K562 (cell line): ENCODE measurements at regions not wholly inside any gene's neighbourhood (a gene's known extent, or its start where the extent isn't known, plus 50 kb on each side); places are given as distances from the start of the nearest gene placed in this dataset.
"Not testable (repeated sequence)": the region's sequence is repeated elsewhere in the genome, so short reads cannot be mapped to it uniquely, and the experiment has no call there.

ENCODE experiments used
- ATAC-seq: fragments of 200-7000 bp; cut with Tn5 transposase; 3 replicates; pipeline ENCODE4 v1.9.1; 2020; ENCODE audit warnings: moderate library complexity
- BruUV-seq: library from RNA; stranded (reverse); fragments of 400-500 nt; replicated peaks from 2 replicates; lab custom pipeline; 2021; lab: Mats Ljungman, UMichigan
- CTCF ChIA-PET: fragments of 300-600 bp; formaldehyde crosslinking; extraction: SDS; loops from one replicate; lab custom pipeline; 2021; ENCODE audit warnings: low intra/inter-chr PET ratio; lab: Yijun Ruan, JAX
- POLR2A ChIA-PET: fragments of 300-600, 350-650 bp; sonication (Branson Sonifier 250); formaldehyde crosslinking; extraction: SDS; loops from one replicate; lab custom pipeline; 2021; ENCODE audit warnings: antibody characterized with exemption, inconsistent platforms; lab: Yijun Ruan, JAX
- DNase-seq, 4 experiments: peaks; one replicate each; pipeline versions ENCODE4 v3.0.0 to v3.0.0-alpha.2; 2011 to 2018; ENCODE audit warnings: low spot score in 3 of 4, mixed read lengths in 3 of 4; ENCODE audit errors: extremely low read depth in 1 of 4
- FAIRE-seq: peaks from 2 replicates; lab custom pipeline; 2011; peaks lifted over from hg19 to GRCh38; lab: Jason Lieb, UNC
- H2AFZ ChIP-seq: 2 replicates; pipeline ENCODE4 v1.6.0; 2011; ENCODE audit warnings: low read depth, low read length, control low read depth, inconsistent platforms
- H3K27ac ChIP-seq: fragments of 200-600 bp; 3 replicates; pipeline ENCODE4 v1.8.0; 2011; ENCODE audit warnings: low read depth, mild to moderate bottlenecking, control low read depth, inconsistent platforms, low read length, moderate library complexity, mixed read lengths; ENCODE audit errors: extremely low read depth
- H3K27me3 ChIP-seq, 2 experiments: fragments of 300-600 bp in 1 of 2; 2 replicates in 1 of 2; 3 replicates in 1 of 2; pipeline versions ENCODE4 v1.6.0 to v1.8.0; 2011; ENCODE audit warnings: inconsistent platforms in 2 of 2, low read length in 2 of 2, mild to moderate bottlenecking in 1 of 2, mixed read lengths in 1 of 2, moderate library complexity in 1 of 2; ENCODE audit not compliant: control insufficient read depth in 2 of 2, insufficient read depth in 2 of 2
- H3K36me3 ChIP-seq: fragments of 300-600 bp; 3 replicates; pipeline ENCODE4 v1.8.0; 2011; ENCODE audit warnings: mild to moderate bottlenecking, low read length, inconsistent platforms; ENCODE audit not compliant: control insufficient read depth, insufficient read depth
- H3K4me1 ChIP-seq, 2 experiments: fragments of 200-600 bp in 1 of 2; replicated peaks in 1 of 2; 2 replicates in 1 of 2; 3 replicates in 1 of 2; pipeline versions ENCODE4 v1.5.1 to v1.8.0; 2011; ENCODE audit warnings: inconsistent platforms in 2 of 2, low read length in 2 of 2, mild to moderate bottlenecking in 1 of 2, mixed read lengths in 1 of 2, moderate library complexity in 1 of 2; ENCODE audit not compliant: control insufficient read depth in 2 of 2, insufficient read depth in 2 of 2
- H3K4me2 ChIP-seq: 2 replicates; pipeline ENCODE4 v1.6.1; 2011; ENCODE audit warnings: low read length, control low read depth, inconsistent platforms, mixed read lengths; ENCODE audit not compliant: insufficient read depth
- H3K4me3 ChIP-seq: fragments of 200-600 bp; sonication (generic), shearing (Covaris generic); 2 replicates; pipeline ENCODE4 v1.5.1; 2016; ENCODE audit warnings: control low read depth, inconsistent platforms
- H3K79me2 ChIP-seq: fragments of 200-600 bp; 3 replicates; pipeline ENCODE4 v1.8.0; 2011; ENCODE audit warnings: low read length, inconsistent platforms; ENCODE audit not compliant: control insufficient read depth, insufficient read depth
- H3K9ac ChIP-seq, 2 experiments: 2 replicates each; pipeline versions ENCODE4 v1.6.0 to v1.6.1; 2011; ENCODE audit warnings: low read depth in 2 of 2, low read length in 2 of 2, control low read depth in 1 of 2, inconsistent platforms in 1 of 2, mild to moderate bottlenecking in 1 of 2, mixed read lengths in 1 of 2; ENCODE audit not compliant: insufficient read depth in 1 of 2
- H3K9me1 ChIP-seq: one replicate; pipeline ENCODE4 v1.6.0; 2011; ENCODE audit warnings: inconsistent platforms, mild to moderate bottlenecking, low read length, moderate library complexity; ENCODE audit not compliant: control insufficient read depth, insufficient read depth
- H3K9me3 ChIP-seq: replicated peaks from 2 replicates; pipeline ENCODE4 v1.5.1; 2011; ENCODE audit warnings: low read depth, low read length, inconsistent platforms; ENCODE audit not compliant: control insufficient read depth, insufficient read depth
- H4K20me1 ChIP-seq: replicated peaks from 2 replicates; pipeline ENCODE4 v1.6.1; 2011; ENCODE audit warnings: low read length, inconsistent platforms, mixed read lengths; ENCODE audit not compliant: control insufficient read depth, insufficient read depth
- CBFA2T2 ChIP-seq: fragments of 450-650 bp; conservative IDR thresholded peaks from 2 replicates; pipeline ENCODE4 v1.6.1; 2017; ENCODE audit warnings: mild to moderate bottlenecking
- RAD51 ChIP-seq: fragments of 450-650 bp; IDR thresholded peaks from 2 replicates; pipeline ENCODE4 v1.7.1; 2016; ENCODE audit warnings: low read depth, mild to moderate bottlenecking, borderline replicate concordance
- TFE3 ChIP-seq: fragments of 450-650 bp; formaldehyde crosslinking; IDR thresholded peaks from 2 replicates; pipeline ENCODE4 v1.4.0; 2020; ENCODE audit warnings: mild to moderate bottlenecking, mixed read lengths
- TOE1 ChIP-seq, 2 experiments: fragments of 450-650 bp in 1 of 2; sonication (generic) in 1 of 2; formaldehyde crosslinking in 1 of 2; IDR thresholded peaks; 2 replicates each; pipeline versions ENCODE4 v1.7.1 to v1.8.0; 2016 to 2022; ENCODE audit warnings: borderline replicate concordance in 2 of 2, mild to moderate bottlenecking in 2 of 2, antibody characterized with exemption in 1 of 2, inconsistent platforms in 1 of 2, low read depth in 1 of 2, missing genetic modification reagents in 1 of 2, moderate library complexity in 1 of 2
- WGBS: fragments of 100-300 bp; shearing (Covaris generic); methylation state at CpG from one replicate; pipeline ENCODE4 v1.1.6; 2016; ENCODE audit warnings: low coverage, mixed read lengths; ENCODE audit not compliant: insufficient coverage; ENCODE audit errors: missing lambda C conversion rate; 5-methylcytosine and 5-hydroxymethylcytosine counted together
- in situ Hi-C: fragments of 300-500 bp; cut with MboI; formaldehyde crosslinking; loops from 4 replicates; pipeline ENCODE4 v1.15.0; 2018; ENCODE audit warnings: inconsistent platforms, mixed read lengths
- intact Hi-C: fragments of 100-400 bp; cut with micrococcal nuclease; formaldehyde crosslinking; loops from 2 replicates; pipeline ENCODE4 v1.14.2; 2022
- TF ChIP-seq, protein P1 (sequence below): sonication (generic); formaldehyde crosslinking; IDR thresholded peaks from 2 replicates; pipeline ENCODE4 v1.5.0; 2020; ENCODE audit warnings: missing genetic modification reagents
- TF ChIP-seq, protein P2 (sequence below): sonication (generic); formaldehyde crosslinking; IDR thresholded peaks from 2 replicates; pipeline ENCODE4 v1.9.0; 2022; ENCODE audit warnings: mild to moderate bottlenecking, missing genetic modification reagents

DNA sequence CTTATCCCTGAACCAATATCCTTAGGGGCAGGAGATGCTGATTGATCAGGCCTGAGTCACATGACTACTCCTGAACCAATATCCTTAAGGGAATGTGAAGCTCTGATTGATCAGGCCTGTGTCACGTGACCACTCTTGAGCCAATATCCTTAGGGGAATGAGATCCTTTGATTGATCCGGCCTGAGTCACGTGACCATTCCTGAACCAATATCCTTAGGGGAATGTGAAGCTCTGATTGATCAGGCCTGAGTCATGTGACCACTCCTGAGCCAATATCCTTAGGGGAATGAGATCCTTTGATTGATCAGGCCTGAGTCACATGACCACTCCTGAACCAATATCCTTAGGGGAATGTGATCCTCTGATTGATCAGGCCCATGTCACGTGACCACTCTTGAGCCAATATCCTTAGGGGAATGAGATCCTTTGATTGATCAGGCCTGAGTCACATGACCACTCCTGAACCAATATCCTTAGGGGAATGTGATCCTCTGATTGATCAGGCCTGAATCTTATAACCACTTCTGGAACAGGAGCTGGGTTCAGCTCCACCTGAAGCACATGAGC lies 100.6 kb upstream of the TMEM132D start:
- H3K27ac ChIP-seq; H4K20me1 ChIP-seq; H3K9me3 ChIP-seq; CTCF ChIA-PET; in situ Hi-C loops; H3K4me2 ChIP-seq; H3K4me1 ChIP-seq; H2AFZ ChIP-seq; H3K4me3 ChIP-seq; intact Hi-C loops; H3K36me3 ChIP-seq; BruUV-seq; ATAC-seq; DNase-seq; H3K9ac ChIP-seq; H3K9me1 ChIP-seq; H3K79me2 ChIP-seq; TF ChIP-seq TOE1 (CRISPR knock-in tag; IDR thresholded peaks at IDR 0.05; ENCODE audit: borderline replicate concordance, low read depth): not testable (repeated sequence)
- FAIRE-seq = peak; percentile 51
- POLR2A ChIA-PET = interaction anchor here (0.6 kb wide), 1 partner anchor 17 kb away, joined by 3 read pairs; no protein-coding TSS in a partner anchor
- H3K27me3 ChIP-seq = peaks cover 0 to 13% of the 10 kb centered on the region in 2 experiments; a peak in 3 of 5 replicates
- peak; percentile 25; the same call in 1 of the 2 replicates for TF ChIP-seq TOE1 (IDR thresholded peaks at IDR 0.05; ENCODE audit: borderline replicate concordance)
- peak; percentile 72 for TF ChIP-seq RAD51
- TF ChIP-seq, protein P1, sequence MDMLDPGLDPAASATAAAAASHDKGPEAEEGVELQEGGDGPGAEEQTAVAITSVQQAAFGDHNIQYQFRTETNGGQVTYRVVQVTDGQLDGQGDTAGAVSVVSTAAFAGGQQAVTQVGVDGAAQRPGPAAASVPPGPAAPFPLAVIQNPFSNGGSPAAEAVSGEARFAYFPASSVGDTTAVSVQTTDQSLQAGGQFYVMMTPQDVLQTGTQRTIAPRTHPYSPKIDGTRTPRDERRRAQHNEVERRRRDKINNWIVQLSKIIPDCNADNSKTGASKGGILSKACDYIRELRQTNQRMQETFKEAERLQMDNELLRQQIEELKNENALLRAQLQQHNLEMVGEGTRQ (CRISPR knock-in tag) = peak; percentile 28; the same call in 1 of the 2 replicates
- TF ChIP-seq, protein P2, sequence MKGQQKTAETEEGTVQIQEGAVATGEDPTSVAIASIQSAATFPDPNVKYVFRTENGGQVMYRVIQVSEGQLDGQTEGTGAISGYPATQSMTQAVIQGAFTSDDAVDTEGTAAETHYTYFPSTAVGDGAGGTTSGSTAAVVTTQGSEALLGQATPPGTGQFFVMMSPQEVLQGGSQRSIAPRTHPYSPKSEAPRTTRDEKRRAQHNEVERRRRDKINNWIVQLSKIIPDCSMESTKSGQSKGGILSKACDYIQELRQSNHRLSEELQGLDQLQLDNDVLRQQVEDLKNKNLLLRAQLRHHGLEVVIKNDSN (CRISPR knock-in tag) = peak; percentile 56
- peak; percentile 79 for TF ChIP-seq TFE3 (CRISPR knock-in tag)
- peak; percentile 23; the same call in 1 of the 2 replicates for TF ChIP-seq CBFA2T2
- WGBS = 0% methylated on average over 4 of the region's 4 CpGs
